Mesodermal cell (in vitro differentiated cells): ENCODE measurements at regions not wholly inside any gene's neighbourhood (a gene's known extent, or its start where the extent isn't known, plus 50 kb on each side); places are given as distances from the start of the nearest gene placed in this dataset.

ENCODE experiments used
- H3K27ac ChIP-seq: 2 replicates; pipeline ENCODE4 v1.7.0; 2013; ENCODE audit warnings: mild to moderate bottlenecking, low read depth, low read length, moderate library complexity; ENCODE audit not compliant: severe bottlenecking
- H3K36me3 ChIP-seq: 2 replicates; pipeline ENCODE4 v1.7.1; 2013; ENCODE audit warnings: mild to moderate bottlenecking, low read length, moderate library complexity; ENCODE audit not compliant: control insufficient read depth, insufficient read depth
- H3K4me1 ChIP-seq: one replicate; pipeline ENCODE4 v1.7.1; 2013; ENCODE audit warnings: mild to moderate bottlenecking, low read length; ENCODE audit not compliant: insufficient read depth, control insufficient read depth, poor library complexity, severe bottlenecking
- H3K4me3 ChIP-seq: 2 replicates; pipeline ENCODE4 v1.7.0; 2013; ENCODE audit warnings: low read length, control low read depth, mild to moderate bottlenecking; ENCODE audit not compliant: insufficient read depth, poor library complexity, severe bottlenecking; ENCODE audit errors: extremely low read depth
- H3K9me3 ChIP-seq: 2 replicates; pipeline ENCODE4 v1.7.1; 2013; ENCODE audit warnings: mild to moderate bottlenecking, low read length, moderate library complexity; ENCODE audit not compliant: control insufficient read depth
- WGBS, 2 experiments: methylation state at CpG; one replicate each; pipeline ENCODE4 v1.1.5; 2013; ENCODE audit warnings: missing lambda C conversion rate in 2 of 2; ENCODE audit not compliant: insufficient coverage in 2 of 2; 5-methylcytosine and 5-hydroxymethylcytosine counted together

- Histone ChIP-seq H3K27ac (no peak overlapping the region), H3K4me3 (no peak overlapping the region), H3K9me3 (no peaks in the 10 kb centered on the region), H3K36me3 (no peaks in the 10 kb centered on the region), H3K4me1 (no peaks in the 10 kb centered on the region)
These were observed 460.7 kb upstream of the CTSO start for GRCh38 chr4:156414406-156414805.

DNA sequence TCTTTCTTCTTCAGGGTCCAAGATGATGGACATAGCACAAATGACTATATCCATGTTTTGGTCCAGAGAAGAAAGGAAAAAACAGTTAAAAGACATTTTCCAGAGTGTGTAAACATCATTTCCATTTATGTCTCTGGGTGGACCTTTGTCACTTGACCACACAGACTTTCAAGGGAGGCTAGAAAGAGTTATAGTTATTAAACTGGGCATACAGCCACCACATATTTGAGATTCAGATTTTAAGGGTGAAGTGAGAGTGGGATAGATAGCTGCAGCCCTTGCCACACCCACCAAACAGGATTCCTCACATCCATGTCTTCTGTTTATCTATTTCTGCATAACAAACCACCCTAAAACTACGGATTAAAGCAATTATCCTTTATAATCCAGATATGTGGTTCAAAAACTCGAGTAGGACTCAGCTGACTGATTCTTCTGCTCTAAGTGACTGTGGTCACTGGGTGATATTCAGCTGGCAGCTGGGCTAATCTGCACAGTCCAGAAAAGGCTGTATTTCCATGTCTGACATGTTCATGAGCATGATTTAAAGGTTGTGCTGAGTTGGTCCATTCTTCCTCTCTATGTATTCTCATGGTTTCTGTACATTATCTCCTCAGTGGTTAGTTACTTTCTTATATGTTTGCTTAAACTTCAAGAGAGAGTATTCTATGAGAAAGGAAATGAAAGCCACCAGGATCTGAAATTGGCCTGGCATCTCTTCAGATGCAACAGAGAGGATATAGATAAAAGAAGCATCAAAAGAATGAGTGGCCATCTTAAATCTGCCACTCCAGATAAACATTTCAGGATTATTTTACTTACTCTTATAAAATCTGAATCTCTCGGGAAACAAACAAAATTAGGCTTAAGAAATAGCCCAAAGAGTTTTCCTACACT, 459.8 kb upstream of the CTSO start:
- no peaks in the 10 kb centered on the region for H3K9me3 ChIP-seq
- H3K4me1 ChIP-seq: no peaks in the 10 kb centered on the region
- 80% methylated on average over 2 of the region's 3 CpGs for WGBS, 2 experiments
- no peaks in the 10 kb centered on the region for H3K36me3 ChIP-seq
- H3K4me3 ChIP-seq: no peak overlapping the region
- no peak overlapping the region for H3K27ac ChIP-seq

- WGBS, 2 experiments: 83% methylated on average over 1 of the region's 2 CpGs; no CpG with 5 or more reads in 1 of the 2 experiments
- no peaks in the 10 kb centered on the region for H3K9me3 ChIP-seq
- no peak overlapping the region for H3K27ac ChIP-seq
- H3K36me3 ChIP-seq: no peaks in the 10 kb centered on the region
- H3K4me1 ChIP-seq: no peaks in the 10 kb centered on the region
- no peak overlapping the region for H3K4me3 ChIP-seq
These were observed 457.9 kb upstream of the CTSO start for GRCh38 chr4:156411531-156411930.

DNA sequence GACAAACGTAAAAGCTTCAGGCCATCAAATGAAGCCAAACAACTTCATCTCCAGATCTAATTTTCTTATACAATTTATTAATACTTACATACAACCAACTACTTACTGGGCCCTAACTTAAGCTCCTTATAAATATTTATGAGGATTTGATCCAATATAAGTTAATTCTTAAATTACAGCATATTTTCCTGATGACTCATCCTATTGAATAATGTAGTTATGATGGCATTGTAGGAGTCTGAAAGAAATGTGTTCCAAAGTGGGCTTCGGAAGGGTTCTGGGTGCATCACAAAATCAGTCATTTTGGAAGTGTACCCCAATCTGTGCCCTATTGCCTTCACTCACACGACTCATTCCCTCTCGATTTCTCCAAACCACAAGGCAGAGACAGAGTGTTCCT, 455.1 kb upstream of the CTSO start:
- Histone ChIP-seq H3K4me3 (no peak overlapping the region), H3K27ac (no peak overlapping the region), H3K36me3 (no peaks in the 10 kb centered on the region), H3K9me3 (no peaks in the 10 kb centered on the region), H3K4me1 (no peaks in the 10 kb centered on the region)
- WGBS, 2 experiments: 91 to 93% methylated on average over 2 to 3 of the region's 4 CpGs

- H3K27ac ChIP-seq: no peak overlapping the region
- H3K4me3 ChIP-seq: no peak overlapping the region
- no peaks in the 10 kb centered on the region for H3K4me1 ChIP-seq
- 86% methylated on average over 2 of the region's 2 CpGs; no CpG with 5 or more reads in 1 of the 2 experiments for WGBS, 2 experiments
- H3K9me3 ChIP-seq: no peaks in the 10 kb centered on the region
- H3K36me3 ChIP-seq: no peaks in the 10 kb centered on the region
These were observed 447.7 kb upstream of the CTSO start for GRCh38 chr4:156401371-156401770.

DNA sequence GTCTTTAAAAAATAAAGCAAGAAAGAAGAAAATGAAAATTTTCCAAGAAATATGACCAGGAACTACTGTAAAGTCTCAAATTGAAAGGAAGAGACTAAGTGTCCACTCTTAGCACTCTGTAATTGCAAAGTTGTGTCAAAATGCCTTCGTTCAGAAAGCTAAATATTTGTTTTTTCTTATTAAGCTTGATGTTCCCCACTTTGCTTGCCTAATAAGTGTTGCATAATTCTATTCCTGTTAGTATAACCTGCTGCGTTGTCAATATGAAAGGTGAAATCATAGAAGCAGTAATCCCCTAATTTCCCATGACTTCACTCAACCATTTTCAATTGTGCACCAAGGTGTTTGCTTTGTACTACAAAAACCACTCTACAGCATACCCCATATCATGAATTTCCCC, 442.9 kb upstream of the CTSO start:
- 83% methylated on average over 1 of the region's 2 CpGs; no CpG with 5 or more reads in 1 of the 2 experiments for WGBS, 2 experiments

DNA sequence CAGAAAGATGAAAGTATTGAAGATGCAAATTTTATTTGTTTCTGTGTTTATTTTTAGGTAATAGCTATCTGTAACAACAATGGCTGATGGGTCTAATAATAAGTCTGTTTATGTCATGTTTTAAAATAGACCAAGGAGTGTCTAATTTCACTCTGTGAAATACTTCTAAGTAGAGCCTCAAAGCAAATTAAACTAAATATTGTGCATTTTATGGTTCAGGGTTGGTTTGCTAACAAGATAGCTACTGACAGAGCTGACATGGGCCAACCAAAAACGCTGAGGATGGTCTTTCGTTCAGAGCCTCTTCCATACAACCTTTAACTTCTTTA, 437.6 kb upstream of the CTSO start:
- no peak overlapping the region for H3K4me3 ChIP-seq
- no peaks in the 10 kb centered on the region for H3K4me1 ChIP-seq
- no peaks in the 10 kb centered on the region for H3K36me3 ChIP-seq
- WGBS, 2 experiments: 88 to 100% methylated on average over 2 of the region's 2 CpGs
- no peak overlapping the region for H3K27ac ChIP-seq
- no peaks in the 10 kb centered on the region for H3K9me3 ChIP-seq

More for the DNA sequence above, 442.9 kb upstream of the CTSO start:
- Histone ChIP-seq H3K36me3 (no peaks in the 10 kb centered on the region), H3K4me1 (no peaks in the 10 kb centered on the region), H3K27ac (no peak overlapping the region), H3K4me3 (no peak overlapping the region), H3K9me3 (no peaks in the 10 kb centered on the region)

- WGBS, 2 experiments: 90 to 100% methylated on average over 3 to 4 of the region's 4 CpGs
- Histone ChIP-seq H3K9me3 (no peaks in the 10 kb centered on the region), H3K27ac (no peak overlapping the region)
These were observed 437.1 kb upstream of the CTSO start for GRCh38 chr4:156390599-156391324.

GRCh38 chr4:156388826-156389225, 435.2 kb upstream of the CTSO start:
- H3K9me3 ChIP-seq: no peaks in the 10 kb centered on the region
- H3K36me3 ChIP-seq: no peaks in the 10 kb centered on the region
- WGBS, 2 experiments: 100% methylated on average over 1 of the region's 3 CpGs; no CpG with 5 or more reads in 1 of the 2 experiments
- no peaks in the 10 kb centered on the region for H3K4me1 ChIP-seq
- H3K4me3 ChIP-seq: no peak overlapping the region
- H3K27ac ChIP-seq: no peak overlapping the region

More at GRCh38 chr4:156390599-156391324, 437.1 kb upstream of the CTSO start:
- no peak overlapping the region for H3K4me3 ChIP-seq
- no peaks in the 10 kb centered on the region for H3K36me3 ChIP-seq
- no peaks in the 10 kb centered on the region for H3K4me1 ChIP-seq

GRCh38 chr4:156378033-156378665, 424.5 kb upstream of the CTSO start:
- no peaks in the 10 kb centered on the region for H3K36me3 ChIP-seq
- no peak overlapping the region for H3K27ac ChIP-seq
- WGBS, 2 experiments: 83 to 98% methylated on average over 4 to 7 of the region's 8 CpGs
- H3K9me3 ChIP-seq: no peaks in the 10 kb centered on the region
- H3K4me1 ChIP-seq: peaks cover 4% of the 10 kb centered on the region
- no peak overlapping the region for H3K4me3 ChIP-seq
